H1 (cell line): ENCODE measurements at regions not wholly inside any gene's neighbourhood (a gene's known extent, or its start where the extent isn't known, plus 50 kb on each side); places are given as distances from the start of the nearest gene placed in this dataset.

ENCODE experiments used
- CEBPB ChIP-seq: IDR thresholded peaks from 2 replicates; pipeline ENCODE4 v1.6.1; 2012; ENCODE audit warnings: low read depth, low read length
- CREB1 ChIP-seq: IDR thresholded peaks from 2 replicates; pipeline ENCODE4 v1.6.1; 2012; ENCODE audit warnings: inconsistent platforms
- CTBP2 ChIP-seq: IDR thresholded peaks from 2 replicates; pipeline ENCODE4 v1.7.0; 2011; ENCODE audit warnings: borderline replicate concordance, mild to moderate bottlenecking, moderate library complexity, mixed read lengths, low read length; ENCODE audit not compliant: insufficient read depth, insufficient read length
- EP300 ChIP-seq, 2 experiments: IDR thresholded peaks; 1 replicate in 1 of 2; 2 replicates in 1 of 2; pipeline ENCODE4 v1.6.1; 2011 to 2012; ENCODE audit warnings: low read depth in 2 of 2, low read length in 2 of 2, mild to moderate bottlenecking in 2 of 2, borderline replicate concordance in 1 of 2, inconsistent platforms in 1 of 2, moderate library complexity in 1 of 2
- EZH2 ChIP-seq: fragments of 200-600 bp; sonication (generic); IDR thresholded peaks from 2 replicates; pipeline ENCODE4 v1.7.1; 2012; ENCODE audit warnings: low read depth, mild to moderate bottlenecking, moderate library complexity, low read length, inconsistent platforms; ENCODE audit not compliant: severe bottlenecking
- HDAC2 ChIP-seq, 2 experiments: fragments of 300-600 bp in 1 of 2; sonication (generic) in 1 of 2; IDR thresholded peaks; 2 replicates each; pipeline ENCODE4 v1.6.1; 2011 to 2012; ENCODE audit warnings: low read depth in 2 of 2, low read length in 2 of 2, mild to moderate bottlenecking in 2 of 2, moderate library complexity in 2 of 2, borderline replicate concordance in 1 of 2, inconsistent platforms in 1 of 2
- PHF8 ChIP-seq: fragments of 200-600 bp; sonication (generic); conservative IDR thresholded peaks from 2 replicates; pipeline ENCODE4 v1.7.1; 2012; ENCODE audit warnings: low read depth, mild to moderate bottlenecking, inconsistent platforms, low read length, moderate library complexity
- YY1 ChIP-seq: IDR thresholded peaks from 2 replicates; pipeline ENCODE4 v1.6.1; 2011; ENCODE audit warnings: low read depth, mild to moderate bottlenecking, low read length
- TF ChIP-seq, protein P1 (sequence below): fragments of 300-600 bp; sonication (generic); IDR thresholded peaks from 2 replicates; pipeline ENCODE4 v1.7.1; 2012; ENCODE audit warnings: low read length, moderate library complexity, mild to moderate bottlenecking, inconsistent platforms; ENCODE audit not compliant: insufficient replicate concordance
- TF ChIP-seq, protein P2 (sequence below): IDR thresholded peaks from 2 replicates; pipeline ENCODE4 v1.6.1; 2011; ENCODE audit warnings: low read depth, mild to moderate bottlenecking, low read length; ENCODE audit not compliant: insufficient read depth

DNA sequence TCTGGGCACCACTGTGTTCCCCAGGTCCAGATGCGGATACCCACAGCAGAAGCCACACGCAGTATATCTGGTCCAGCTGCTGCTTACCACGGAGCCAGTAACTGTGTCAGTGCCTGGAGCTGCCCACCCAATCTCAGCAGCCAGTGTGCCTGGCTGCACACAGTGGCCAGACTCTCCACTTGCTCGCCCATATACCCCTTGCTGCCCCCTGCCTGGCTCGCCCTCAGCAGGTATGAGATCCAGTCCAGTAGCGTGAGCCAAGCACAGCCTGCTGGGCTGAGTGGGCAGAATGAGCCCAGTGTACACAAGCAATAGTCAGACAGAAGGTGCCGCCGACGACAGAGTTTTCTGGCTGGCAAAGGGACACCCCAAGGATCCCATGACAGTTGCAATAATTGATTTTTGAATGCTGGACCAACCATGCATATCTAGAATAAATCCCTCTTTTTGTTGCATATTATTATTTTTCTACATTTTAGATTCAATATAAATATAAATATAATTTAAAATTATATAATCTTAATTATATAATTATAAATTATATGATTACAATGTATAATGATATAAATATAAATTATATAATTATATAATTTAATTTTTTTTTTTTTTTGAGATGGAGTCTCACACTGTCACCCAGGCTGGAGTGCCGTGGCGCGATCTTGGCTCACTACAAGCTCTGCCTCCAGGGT is 918.8 kb upstream of the MIR17HG start (continued):
- TF ChIP-seq, protein P1, sequence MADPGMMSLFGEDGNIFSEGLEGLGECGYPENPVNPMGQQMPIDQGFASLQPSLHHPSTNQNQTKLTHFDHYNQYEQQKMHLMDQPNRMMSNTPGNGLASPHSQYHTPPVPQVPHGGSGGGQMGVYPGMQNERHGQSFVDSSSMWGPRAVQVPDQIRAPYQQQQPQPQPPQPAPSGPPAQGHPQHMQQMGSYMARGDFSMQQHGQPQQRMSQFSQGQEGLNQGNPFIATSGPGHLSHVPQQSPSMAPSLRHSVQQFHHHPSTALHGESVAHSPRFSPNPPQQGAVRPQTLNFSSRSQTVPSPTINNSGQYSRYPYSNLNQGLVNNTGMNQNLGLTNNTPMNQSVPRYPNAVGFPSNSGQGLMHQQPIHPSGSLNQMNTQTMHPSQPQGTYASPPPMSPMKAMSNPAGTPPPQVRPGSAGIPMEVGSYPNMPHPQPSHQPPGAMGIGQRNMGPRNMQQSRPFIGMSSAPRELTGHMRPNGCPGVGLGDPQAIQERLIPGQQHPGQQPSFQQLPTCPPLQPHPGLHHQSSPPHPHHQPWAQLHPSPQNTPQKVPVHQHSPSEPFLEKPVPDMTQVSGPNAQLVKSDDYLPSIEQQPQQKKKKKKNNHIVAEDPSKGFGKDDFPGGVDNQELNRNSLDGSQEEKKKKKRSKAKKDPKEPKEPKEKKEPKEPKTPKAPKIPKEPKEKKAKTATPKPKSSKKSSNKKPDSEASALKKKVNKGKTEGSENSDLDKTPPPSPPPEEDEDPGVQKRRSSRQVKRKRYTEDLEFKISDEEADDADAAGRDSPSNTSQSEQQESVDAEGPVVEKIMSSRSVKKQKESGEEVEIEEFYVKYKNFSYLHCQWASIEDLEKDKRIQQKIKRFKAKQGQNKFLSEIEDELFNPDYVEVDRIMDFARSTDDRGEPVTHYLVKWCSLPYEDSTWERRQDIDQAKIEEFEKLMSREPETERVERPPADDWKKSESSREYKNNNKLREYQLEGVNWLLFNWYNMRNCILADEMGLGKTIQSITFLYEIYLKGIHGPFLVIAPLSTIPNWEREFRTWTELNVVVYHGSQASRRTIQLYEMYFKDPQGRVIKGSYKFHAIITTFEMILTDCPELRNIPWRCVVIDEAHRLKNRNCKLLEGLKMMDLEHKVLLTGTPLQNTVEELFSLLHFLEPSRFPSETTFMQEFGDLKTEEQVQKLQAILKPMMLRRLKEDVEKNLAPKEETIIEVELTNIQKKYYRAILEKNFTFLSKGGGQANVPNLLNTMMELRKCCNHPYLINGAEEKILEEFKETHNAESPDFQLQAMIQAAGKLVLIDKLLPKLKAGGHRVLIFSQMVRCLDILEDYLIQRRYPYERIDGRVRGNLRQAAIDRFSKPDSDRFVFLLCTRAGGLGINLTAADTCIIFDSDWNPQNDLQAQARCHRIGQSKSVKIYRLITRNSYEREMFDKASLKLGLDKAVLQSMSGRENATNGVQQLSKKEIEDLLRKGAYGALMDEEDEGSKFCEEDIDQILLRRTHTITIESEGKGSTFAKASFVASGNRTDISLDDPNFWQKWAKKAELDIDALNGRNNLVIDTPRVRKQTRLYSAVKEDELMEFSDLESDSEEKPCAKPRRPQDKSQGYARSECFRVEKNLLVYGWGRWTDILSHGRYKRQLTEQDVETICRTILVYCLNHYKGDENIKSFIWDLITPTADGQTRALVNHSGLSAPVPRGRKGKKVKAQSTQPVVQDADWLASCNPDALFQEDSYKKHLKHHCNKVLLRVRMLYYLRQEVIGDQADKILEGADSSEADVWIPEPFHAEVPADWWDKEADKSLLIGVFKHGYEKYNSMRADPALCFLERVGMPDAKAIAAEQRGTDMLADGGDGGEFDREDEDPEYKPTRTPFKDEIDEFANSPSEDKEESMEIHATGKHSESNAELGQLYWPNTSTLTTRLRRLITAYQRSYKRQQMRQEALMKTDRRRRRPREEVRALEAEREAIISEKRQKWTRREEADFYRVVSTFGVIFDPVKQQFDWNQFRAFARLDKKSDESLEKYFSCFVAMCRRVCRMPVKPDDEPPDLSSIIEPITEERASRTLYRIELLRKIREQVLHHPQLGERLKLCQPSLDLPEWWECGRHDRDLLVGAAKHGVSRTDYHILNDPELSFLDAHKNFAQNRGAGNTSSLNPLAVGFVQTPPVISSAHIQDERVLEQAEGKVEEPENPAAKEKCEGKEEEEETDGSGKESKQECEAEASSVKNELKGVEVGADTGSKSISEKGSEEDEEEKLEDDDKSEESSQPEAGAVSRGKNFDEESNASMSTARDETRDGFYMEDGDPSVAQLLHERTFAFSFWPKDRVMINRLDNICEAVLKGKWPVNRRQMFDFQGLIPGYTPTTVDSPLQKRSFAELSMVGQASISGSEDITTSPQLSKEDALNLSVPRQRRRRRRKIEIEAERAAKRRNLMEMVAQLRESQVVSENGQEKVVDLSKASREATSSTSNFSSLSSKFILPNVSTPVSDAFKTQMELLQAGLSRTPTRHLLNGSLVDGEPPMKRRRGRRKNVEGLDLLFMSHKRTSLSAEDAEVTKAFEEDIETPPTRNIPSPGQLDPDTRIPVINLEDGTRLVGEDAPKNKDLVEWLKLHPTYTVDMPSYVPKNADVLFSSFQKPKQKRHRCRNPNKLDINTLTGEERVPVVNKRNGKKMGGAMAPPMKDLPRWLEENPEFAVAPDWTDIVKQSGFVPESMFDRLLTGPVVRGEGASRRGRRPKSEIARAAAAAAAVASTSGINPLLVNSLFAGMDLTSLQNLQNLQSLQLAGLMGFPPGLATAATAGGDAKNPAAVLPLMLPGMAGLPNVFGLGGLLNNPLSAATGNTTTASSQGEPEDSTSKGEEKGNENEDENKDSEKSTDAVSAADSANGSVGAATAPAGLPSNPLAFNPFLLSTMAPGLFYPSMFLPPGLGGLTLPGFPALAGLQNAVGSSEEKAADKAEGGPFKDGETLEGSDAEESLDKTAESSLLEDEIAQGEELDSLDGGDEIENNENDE, result no peak
- no peak for TF ChIP-seq HDAC2 (IDR thresholded peaks at IDR 0.05; ENCODE audit: borderline replicate concordance in 1 of 2, low read depth in 2 of 2, low read length in 2 of 2)
- no peak for TF ChIP-seq CTBP2
- TF ChIP-seq YY1, result no peak
- no peak for TF ChIP-seq PHF8
- TF ChIP-seq CREB1, result no peak
- TF ChIP-seq EZH2, result no peak
- no peak for TF ChIP-seq EP300 (IDR thresholded peaks at IDR 0.05; ENCODE audit: borderline replicate concordance in 1 of 2, low read depth in 2 of 2, low read length in 2 of 2)
- TF ChIP-seq, protein P2, sequence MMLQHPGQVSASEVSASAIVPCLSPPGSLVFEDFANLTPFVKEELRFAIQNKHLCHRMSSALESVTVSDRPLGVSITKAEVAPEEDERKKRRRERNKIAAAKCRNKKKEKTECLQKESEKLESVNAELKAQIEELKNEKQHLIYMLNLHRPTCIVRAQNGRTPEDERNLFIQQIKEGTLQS, result no peak
- no peak for TF ChIP-seq CEBPB
